HepG2 (cell line): ENCODE measurements at regions not wholly inside any gene's neighbourhood (a gene's known extent, or its start where the extent isn't known, plus 50 kb on each side); places are given as distances from the start of the nearest gene placed in this dataset.

Experiments used
- ATAC-seq: fragments of 200-7000 bp; cut with Tn5 transposase; 3 replicates; pipeline ENCODE4 v1.9.1; 2020; ENCODE audit warnings: mild to moderate bottlenecking, moderate library complexity
- BruUV-seq: library from RNA; stranded (reverse); fragments of 400-500 nt; replicated peaks from 2 replicates; lab custom pipeline; 2021; lab: Mats Ljungman, UMichigan
- CTCF ChIA-PET: fragments of 300-600 bp; formaldehyde crosslinking; extraction: SDS; loops from one replicate; lab custom pipeline; 2021; ENCODE audit warnings: low total read pairs, inconsistent platforms, low intra/inter-chr PET ratio; lab: Yijun Ruan, JAX
- POLR2A ChIA-PET: fragments of 350-600 bp; sonication (Branson Sonifier 250); formaldehyde crosslinking; loops from one replicate; lab custom pipeline; 2020; ENCODE audit warnings: antibody characterized with exemption, inconsistent platforms; lab: Yijun Ruan, JAX
- DNase-seq: peaks from one replicate; pipeline ENCODE4 v3.0.0-alpha.2; 2015; ENCODE audit warnings: low spot score
- FAIRE-seq: peaks from 3 replicates; lab custom pipeline; 2011; peaks lifted over from hg19 to GRCh38; lab: Jason Lieb, UNC
- H2AFZ ChIP-seq: one replicate; pipeline ENCODE4 v1.6.1; 2011; ENCODE audit warnings: low read length, inconsistent platforms
- H3K27ac ChIP-seq: fragments of 300-600 bp; 3 replicates; pipeline ENCODE4 v1.8.0; 2011; ENCODE audit warnings: mixed run types, mild to moderate bottlenecking, mixed read lengths, low read length, inconsistent platforms; ENCODE audit not compliant: insufficient read depth; ENCODE audit errors: extremely low read length
- H3K27me3 ChIP-seq, 2 experiments: fragments of 200-600 bp in 1 of 2; 2 replicates in 1 of 2; 3 replicates in 1 of 2; pipeline versions ENCODE4 v1.6.0 to v1.8.0; 2011; ENCODE audit warnings: low read length in 2 of 2, mild to moderate bottlenecking in 2 of 2, moderate library complexity in 2 of 2, inconsistent platforms in 1 of 2; ENCODE audit not compliant: insufficient read depth in 2 of 2, control insufficient read depth in 1 of 2
- H3K36me3 ChIP-seq, 2 experiments: fragments of 200-600 bp in 1 of 2; replicated peaks in 1 of 2; 2 replicates in 1 of 2; 3 replicates in 1 of 2; pipeline versions ENCODE4 v1.5.1 to v1.8.0; 2011; ENCODE audit warnings: low read length in 2 of 2, inconsistent platforms in 1 of 2; ENCODE audit not compliant: insufficient read depth in 2 of 2, control insufficient read depth in 1 of 2
- H3K4me1 ChIP-seq: 2 replicates; pipeline ENCODE4 v1.5.1; 2012; ENCODE audit warnings: low read length, inconsistent platforms; ENCODE audit not compliant: insufficient read depth
- H3K4me2 ChIP-seq: 2 replicates; pipeline ENCODE4 v1.6.0; 2011; ENCODE audit warnings: low read depth, low read length, inconsistent platforms
- H3K4me3 ChIP-seq, 3 experiments: fragments of 200-600 bp in 1 of 3; sonication (generic), shearing (Covaris generic) in 1 of 3; replicated peaks in 1 of 3; 2 replicates each; pipeline ENCODE4 v1.5.1; 2011 to 2016; ENCODE audit warnings: low read length in 3 of 3, inconsistent platforms in 2 of 3, low read depth in 2 of 3, mild to moderate bottlenecking in 2 of 3, control low read depth in 1 of 3, mixed read lengths in 1 of 3; ENCODE audit not compliant: insufficient read depth in 1 of 3
- H3K79me2 ChIP-seq: one replicate; pipeline ENCODE4 v1.6.1; 2011; ENCODE audit warnings: low read length, inconsistent platforms; ENCODE audit not compliant: insufficient read depth
- H3K9ac ChIP-seq: 2 replicates; pipeline ENCODE4 v1.6.0; 2011; ENCODE audit warnings: mild to moderate bottlenecking, low read depth, low read length, inconsistent platforms; ENCODE audit not compliant: insufficient read depth
- H3K9me3 ChIP-seq: 2 replicates; pipeline ENCODE4 v1.5.1; 2012; ENCODE audit warnings: mild to moderate bottlenecking, low read length
- H4K20me1 ChIP-seq: 2 replicates; pipeline ENCODE4 v1.6.0; 2011; ENCODE audit warnings: inconsistent platforms, mild to moderate bottlenecking, low read length, moderate library complexity; ENCODE audit not compliant: insufficient read depth
- KDM5B ChIP-seq: sonication (generic); formaldehyde crosslinking; IDR thresholded peaks from 2 replicates; pipeline ENCODE4 v1.4.0; 2020; ENCODE audit warnings: missing genetic modification reagents, mild to moderate bottlenecking, borderline replicate concordance
- MTF2 ChIP-seq: sonication (generic); formaldehyde crosslinking; IDR thresholded peaks from 2 replicates; pipeline ENCODE4 v1.5.0; 2020; ENCODE audit warnings: missing genetic modification reagents, borderline replicate concordance
- PRPF4 ChIP-seq: fragments of 200-400 bp; formaldehyde crosslinking; IDR thresholded peaks from 2 replicates; pipeline ENCODE4 v1.6.1; 2016; ENCODE audit warnings: low read length, low read depth; ENCODE audit not compliant: poor library complexity, severe bottlenecking
- RNF2 ChIP-seq: fragments of 450-650 bp; conservative IDR thresholded peaks from 2 replicates; pipeline ENCODE4 v1.6.1; 2016; ENCODE audit warnings: low read depth
- SIX1 ChIP-seq: sonication (generic); formaldehyde crosslinking; IDR thresholded peaks from 2 replicates; pipeline ENCODE4 v1.4.0; 2020; ENCODE audit warnings: missing genetic modification reagents, borderline replicate concordance
- WGBS: methylation state at CpG from one replicate; pipeline ENCODE4 v1.1.6; 2017; ENCODE audit warnings: low lambda C conversion rate; 5-methylcytosine and 5-hydroxymethylcytosine counted together
- in situ Hi-C: cut with HindIII; loops from 2 replicates; pipeline ENCODE4 v1.10.0; 2017; ENCODE audit warnings: low pct_unique_long_range_greater_than_20kb; ENCODE audit not compliant: extremely low pct_ligation_motif_present
- intact Hi-C: fragments of 100-400 bp; cut with micrococcal nuclease; formaldehyde crosslinking; loops from one replicate; pipeline ENCODE4 v1.10.0; 2022; ENCODE audit not compliant: unreplicated experiment
- TF ChIP-seq, protein P1 (sequence below): sonication (generic); formaldehyde crosslinking; IDR thresholded peaks from one replicate; pipeline ENCODE4 v1.5.1; 2020; ENCODE audit warnings: mild to moderate bottlenecking, missing genetic modification reagents; ENCODE audit errors: not compliant biosample characterization
- TF ChIP-seq, protein P2 (sequence below): sonication (generic); formaldehyde crosslinking; IDR thresholded peaks from 2 replicates; pipeline ENCODE4 v1.8.0; 2022; ENCODE audit warnings: mild to moderate bottlenecking, missing genetic modification reagents, moderate library complexity
- TF ChIP-seq, protein P3 (sequence below): sonication (generic); formaldehyde crosslinking; IDR thresholded peaks from 2 replicates; pipeline ENCODE4 v1.8.0; 2022; ENCODE audit warnings: missing genetic modification reagents, low read depth, mild to moderate bottlenecking, borderline replicate concordance
- TF ChIP-seq, protein P4 (sequence below): sonication (generic); formaldehyde crosslinking; IDR thresholded peaks from 2 replicates; pipeline ENCODE4 v1.4.0; 2020; ENCODE audit warnings: missing genetic modification reagents
- TF ChIP-seq, protein P5 (sequence below): sonication (generic); formaldehyde crosslinking; IDR thresholded peaks from 2 replicates; pipeline ENCODE4 v1.5.0; 2020; ENCODE audit warnings: mild to moderate bottlenecking, missing genetic modification reagents

DNA sequence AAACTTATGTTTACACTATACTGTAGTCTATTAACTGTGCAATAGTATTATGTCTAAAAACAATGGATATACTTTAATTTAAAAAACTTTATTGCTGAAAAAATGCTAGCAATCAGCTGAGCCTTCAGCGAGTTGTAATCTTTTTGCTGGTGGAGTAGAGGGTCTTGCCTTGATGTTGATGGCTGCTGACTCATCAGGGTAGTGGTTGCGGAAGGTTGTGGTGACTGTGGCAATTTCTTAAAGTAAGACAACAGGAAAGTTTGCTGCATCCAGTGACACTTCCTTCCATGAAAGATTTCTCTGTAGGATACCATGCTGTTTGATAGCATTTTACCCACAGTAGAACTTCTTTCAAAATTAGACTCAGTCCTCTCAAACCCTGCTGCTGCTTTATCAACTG lies 234.7 kb upstream of the CSF3R start (continued):
- TF ChIP-seq, protein P1, sequence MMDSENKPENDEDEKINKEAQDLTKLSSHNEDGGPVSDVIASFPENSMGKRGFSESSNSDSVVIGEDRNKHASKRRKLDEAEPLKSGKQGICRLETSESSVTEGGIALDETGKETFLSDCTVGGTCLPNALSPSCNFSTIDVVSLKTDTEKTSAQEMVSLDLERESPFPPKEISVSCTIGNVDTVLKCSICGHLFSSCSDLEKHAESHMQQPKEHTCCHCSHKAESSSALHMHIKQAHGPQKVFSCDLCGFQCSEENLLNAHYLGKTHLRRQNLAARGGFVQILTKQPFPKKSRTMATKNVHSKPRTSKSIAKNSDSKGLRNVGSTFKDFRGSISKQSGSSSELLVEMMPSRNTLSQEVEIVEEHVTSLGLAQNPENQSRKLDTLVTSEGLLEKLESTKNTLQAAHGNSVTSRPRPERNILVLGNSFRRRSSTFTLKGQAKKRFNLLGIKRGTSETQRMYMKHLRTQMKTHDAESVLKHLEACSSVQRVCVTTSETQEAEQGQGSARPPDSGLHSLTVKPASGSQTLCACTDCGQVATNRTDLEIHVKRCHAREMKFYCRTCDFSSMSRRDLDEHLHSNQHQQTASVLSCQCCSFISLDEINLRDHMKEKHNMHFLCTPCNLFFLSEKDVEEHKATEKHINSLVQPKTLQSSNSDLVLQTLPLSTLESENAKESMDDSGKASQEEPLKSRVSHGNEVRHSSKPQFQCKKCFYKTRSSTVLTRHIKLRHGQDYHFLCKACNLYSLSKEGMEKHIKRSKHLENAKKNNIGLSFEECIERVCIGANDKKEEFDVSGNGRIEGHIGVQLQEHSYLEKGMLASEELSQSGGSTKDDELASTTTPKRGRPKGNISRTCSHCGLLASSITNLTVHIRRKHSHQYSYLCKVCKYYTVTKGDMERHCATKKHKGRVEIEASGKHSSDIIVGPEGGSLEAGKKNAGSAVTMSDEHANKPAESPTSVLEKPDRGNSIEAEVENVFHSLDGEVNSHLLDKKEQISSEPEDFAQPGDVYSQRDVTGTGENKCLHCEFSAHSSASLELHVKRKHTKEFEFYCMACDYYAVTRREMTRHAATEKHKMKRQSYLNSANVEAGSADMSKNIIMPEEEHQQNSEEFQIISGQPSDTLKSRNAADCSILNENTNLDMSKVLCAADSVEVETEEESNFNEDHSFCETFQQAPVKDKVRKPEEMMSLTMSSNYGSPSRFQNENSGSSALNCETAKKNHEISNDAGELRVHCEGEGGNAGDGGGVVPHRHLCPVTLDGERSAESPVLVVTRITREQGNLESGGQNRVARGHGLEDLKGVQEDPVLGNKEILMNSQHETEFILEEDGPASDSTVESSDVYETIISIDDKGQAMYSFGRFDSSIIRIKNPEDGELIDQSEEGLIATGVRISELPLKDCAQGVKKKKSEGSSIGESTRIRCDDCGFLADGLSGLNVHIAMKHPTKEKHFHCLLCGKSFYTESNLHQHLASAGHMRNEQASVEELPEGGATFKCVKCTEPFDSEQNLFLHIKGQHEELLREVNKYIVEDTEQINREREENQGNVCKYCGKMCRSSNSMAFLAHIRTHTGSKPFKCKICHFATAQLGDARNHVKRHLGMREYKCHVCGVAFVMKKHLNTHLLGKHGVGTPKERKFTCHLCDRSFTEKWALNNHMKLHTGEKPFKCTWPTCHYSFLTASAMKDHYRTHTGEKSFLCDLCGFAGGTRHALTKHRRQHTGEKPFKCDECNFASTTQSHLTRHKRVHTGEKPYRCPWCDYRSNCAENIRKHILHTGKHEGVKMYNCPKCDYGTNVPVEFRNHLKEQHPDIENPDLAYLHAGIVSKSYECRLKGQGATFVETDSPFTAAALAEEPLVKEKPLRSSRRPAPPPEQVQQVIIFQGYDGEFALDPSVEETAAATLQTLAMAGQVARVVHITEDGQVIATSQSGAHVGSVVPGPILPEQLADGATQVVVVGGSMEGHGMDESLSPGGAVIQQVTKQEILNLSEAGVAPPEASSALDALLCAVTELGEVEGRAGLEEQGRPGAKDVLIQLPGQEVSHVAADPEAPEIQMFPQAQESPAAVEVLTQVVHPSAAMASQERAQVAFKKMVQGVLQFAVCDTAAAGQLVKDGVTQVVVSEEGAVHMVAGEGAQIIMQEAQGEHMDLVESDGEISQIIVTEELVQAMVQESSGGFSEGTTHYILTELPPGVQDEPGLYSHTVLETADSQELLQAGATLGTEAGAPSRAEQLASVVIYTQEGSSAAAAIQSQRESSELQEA, result no peak
- TF ChIP-seq, all 625 proteins: peak for 0

DNA sequence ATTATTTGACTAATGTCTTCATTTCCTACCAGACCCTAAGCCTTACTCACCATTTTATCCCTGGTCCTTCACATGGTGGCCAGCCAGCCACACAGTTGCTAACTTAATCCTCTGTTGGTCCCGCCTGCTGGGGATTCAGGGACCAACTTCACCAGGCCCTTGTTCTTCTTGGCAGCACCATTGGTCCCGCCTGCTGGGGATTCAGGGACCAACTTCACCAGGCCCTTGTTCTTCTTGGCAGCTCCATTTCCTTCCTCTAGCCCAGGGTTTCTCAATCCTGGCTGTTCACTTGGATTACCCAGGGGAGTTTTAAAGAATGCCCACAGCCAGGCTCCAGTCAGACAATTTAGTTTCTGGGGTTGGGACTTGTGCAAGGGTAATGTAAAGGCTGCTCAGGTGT lies 233.1 kb upstream of the CSF3R start:
- no peak for ATAC-seq
- H3K4me3 ChIP-seq, result no peak overlapping the region
- H3K4me2 ChIP-seq, result no peak overlapping the region
- intact Hi-C loops (no loop called here), in situ Hi-C loops (loop anchor here (25.0 kb wide), 2 partner anchors 322 to 722 kb away; partner anchors contain the start of gene GRIK3)
- ChIA-PET POLR2A (no interaction called here), CTCF (no interaction called here)
- BruUV-seq, result no TSS peak
- H3K27me3 ChIP-seq, result peaks cover 0 to 23% of the 10 kb centered on the region in 2 experiments; a peak in 1 of 5 replicates
- no peaks in the 10 kb centered on the region for H3K4me1 ChIP-seq
- no peak for FAIRE-seq
- no peaks in the 10 kb centered on the region for H4K20me1 ChIP-seq
- H3K79me2 ChIP-seq, result no peaks in the 10 kb centered on the region
- no peaks in the 10 kb centered on the region for H3K9me3 ChIP-seq
- H2AFZ ChIP-seq, result no peak overlapping the region
- no peak overlapping the region for H3K9ac ChIP-seq
- DNase-seq, result no peak
- 13% methylated on average over 2 of the region's 2 CpGs for WGBS
- H3K27ac ChIP-seq, result no peak overlapping the region
- no peaks in the 10 kb centered on the region for H3K36me3 ChIP-seq
- TF ChIP-seq, protein P2, sequence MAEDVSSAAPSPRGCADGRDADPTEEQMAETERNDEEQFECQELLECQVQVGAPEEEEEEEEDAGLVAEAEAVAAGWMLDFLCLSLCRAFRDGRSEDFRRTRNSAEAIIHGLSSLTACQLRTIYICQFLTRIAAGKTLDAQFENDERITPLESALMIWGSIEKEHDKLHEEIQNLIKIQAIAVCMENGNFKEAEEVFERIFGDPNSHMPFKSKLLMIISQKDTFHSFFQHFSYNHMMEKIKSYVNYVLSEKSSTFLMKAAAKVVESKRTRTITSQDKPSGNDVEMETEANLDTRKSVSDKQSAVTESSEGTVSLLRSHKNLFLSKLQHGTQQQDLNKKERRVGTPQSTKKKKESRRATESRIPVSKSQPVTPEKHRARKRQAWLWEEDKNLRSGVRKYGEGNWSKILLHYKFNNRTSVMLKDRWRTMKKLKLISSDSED (CRISPR knock-in tag), result no peak
- TF ChIP-seq, protein P3, sequence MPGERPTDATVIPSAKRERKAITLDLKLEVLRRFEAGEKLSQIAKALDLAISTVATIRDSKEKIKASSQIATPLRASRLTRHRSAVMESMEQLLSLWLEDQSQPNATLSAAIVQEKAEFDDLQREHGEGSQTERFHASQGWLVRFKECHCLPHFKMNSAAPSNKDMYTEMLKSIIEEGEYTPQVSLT (CRISPR knock-in tag), result no peak
- TF ChIP-seq SIX1 (CRISPR knock-in tag) (no peak), KDM5B (no peak), RNF2 (no peak), MTF2 (CRISPR knock-in tag) (no peak), PRPF4 (no peak)
- TF ChIP-seq, protein P4, sequence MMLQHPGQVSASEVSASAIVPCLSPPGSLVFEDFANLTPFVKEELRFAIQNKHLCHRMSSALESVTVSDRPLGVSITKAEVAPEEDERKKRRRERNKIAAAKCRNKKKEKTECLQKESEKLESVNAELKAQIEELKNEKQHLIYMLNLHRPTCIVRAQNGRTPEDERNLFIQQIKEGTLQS (CRISPR knock-in tag), result no peak
- TF ChIP-seq, protein P5, sequence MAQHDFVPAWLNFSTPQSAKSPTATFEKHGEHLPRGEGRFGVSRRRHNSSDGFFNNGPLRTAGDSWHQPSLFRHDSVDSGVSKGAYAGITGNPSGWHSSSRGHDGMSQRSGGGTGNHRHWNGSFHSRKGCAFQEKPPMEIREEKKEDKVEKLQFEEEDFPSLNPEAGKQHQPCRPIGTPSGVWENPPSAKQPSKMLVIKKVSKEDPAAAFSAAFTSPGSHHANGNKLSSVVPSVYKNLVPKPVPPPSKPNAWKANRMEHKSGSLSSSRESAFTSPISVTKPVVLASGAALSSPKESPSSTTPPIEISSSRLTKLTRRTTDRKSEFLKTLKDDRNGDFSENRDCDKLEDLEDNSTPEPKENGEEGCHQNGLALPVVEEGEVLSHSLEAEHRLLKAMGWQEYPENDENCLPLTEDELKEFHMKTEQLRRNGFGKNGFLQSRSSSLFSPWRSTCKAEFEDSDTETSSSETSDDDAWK (CRISPR knock-in tag), result no peak
